ENCODE measurements at regions not wholly inside any gene's neighbourhood (a gene's known extent, or its start where the extent isn't known, plus 50 kb on each side); places are given as distances from the start of the nearest gene placed in this dataset.

GRCh38 chr5:101989659-101990058 is 306.4 kb downstream of the SLCO4C1 start:
- TF ChIP-seq POLR2A (IDR thresholded peaks at IDR 0.05) (no peak), CTCF (IDR thresholded peaks at IDR 0.05) (no peak), EP300 (IDR thresholded peaks at IDR 0.05) (no peak)
